Liver (tissue), 3 donors: ENCODE measurements at regions not wholly inside any gene's neighbourhood (a gene's known extent, or its start where the extent isn't known, plus 50 kb on each side); places are given as distances from the start of the nearest gene placed in this dataset.

Experiments used
- ATF3 ChIP-seq: IDR thresholded peaks from 2 replicates; pipeline ENCODE4 v1.6.1; 2016; ENCODE audit warnings: antibody characterized with exemption
- CTCF ChIP-seq: fragments of 150-350 bp; IDR thresholded peaks from 2 replicates; pipeline ENCODE4 v1.5.1; 2017; ENCODE audit warnings: improper control_type of control experiment, low read depth, low read length; ENCODE audit not compliant: missing input control
- FOXA1 ChIP-seq: IDR thresholded peaks from 2 replicates; pipeline ENCODE4 v1.6.1; 2016; ENCODE audit warnings: antibody characterized with exemption
- GABPA ChIP-seq, 2 donors: IDR thresholded peaks in 1 of 2; conservative IDR thresholded peaks in 1 of 2; 2 replicates each; pipeline ENCODE4 v1.6.1; 2016; ENCODE audit warnings: antibody characterized with exemption in 2 of 2, mild to moderate bottlenecking in 1 of 2, moderate library complexity in 1 of 2
- JUND ChIP-seq, 2 donors: IDR thresholded peaks; 2 replicates each; pipeline ENCODE4 v1.6.1; 2016; ENCODE audit warnings: antibody characterized with exemption in 2 of 2
- MAX ChIP-seq: IDR thresholded peaks from 2 replicates; pipeline ENCODE4 v1.6.1; 2016; ENCODE audit warnings: antibody characterized with exemption
- NR2F2 ChIP-seq: IDR thresholded peaks from 2 replicates; pipeline ENCODE4 v1.6.1; 2016; ENCODE audit warnings: antibody characterized with exemption
- RAD21 ChIP-seq, 2 donors: IDR thresholded peaks; 2 replicates each; pipeline ENCODE4 v1.6.1; 2016; ENCODE audit warnings: antibody characterized with exemption in 2 of 2, mild to moderate bottlenecking in 2 of 2
- REST ChIP-seq: IDR thresholded peaks from 2 replicates; pipeline ENCODE4 v1.6.1; 2016; ENCODE audit warnings: antibody characterized with exemption, mild to moderate bottlenecking
- SP1 ChIP-seq: IDR thresholded peaks from 2 replicates; pipeline ENCODE4 v1.6.1; 2018; ENCODE audit warnings: antibody characterized with exemption, mild to moderate bottlenecking
- TAF1 ChIP-seq: conservative IDR thresholded peaks from 2 replicates; pipeline ENCODE4 v1.6.1; 2016; ENCODE audit warnings: antibody characterized with exemption, mild to moderate bottlenecking
- YY1 ChIP-seq: IDR thresholded peaks from 2 replicates; pipeline ENCODE4 v1.6.1; 2016; ENCODE audit warnings: antibody characterized with exemption, mild to moderate bottlenecking
- donor health status: healthy.
- donor health status: healthy.

GRCh38 chr3:88443066-88443465, 293.3 kb downstream of the C3orf38 start:
- no peak for TF ChIP-seq FOXA1
- TF ChIP-seq NR2F2 = no peak
- no peak for TF ChIP-seq CTCF
- no peak for TF ChIP-seq GABPA (IDR thresholded peaks at IDR 0.05 in 1 of 2, conservative IDR thresholded peaks at IDR 0.05 in 1 of 2)
- TF ChIP-seq TAF1 = no peak
- TF ChIP-seq REST = no peak
- no peak for TF ChIP-seq SP1
- no peak for TF ChIP-seq ATF3
- no peak for TF ChIP-seq RAD21 (IDR thresholded peaks at IDR 0.05)
- no peak for TF ChIP-seq YY1
- no peak for TF ChIP-seq JUND (IDR thresholded peaks at IDR 0.05)
- no peak for TF ChIP-seq MAX
